ENCODE measurements at regions not wholly inside any gene's neighbourhood (a gene's known extent, or its start where the extent isn't known, plus 50 kb on each side); places are given as distances from the start of the nearest gene placed in this dataset.

GRCh38 chr18:38847326-38847725 lies 1281.7 kb upstream of the CELF4 start:
- TF ChIP-seq CTCF (IDR thresholded peaks at IDR 0.05) = no peak
- TF ChIP-seq POLR2A (IDR thresholded peaks at IDR 0.05) = no peak
- no peak for TF ChIP-seq POLR2AphosphoS5 (IDR thresholded peaks at IDR 0.05)
